GM12878 (cell line): ENCODE measurements at regions not wholly inside any gene's neighbourhood (a gene's known extent, or its start where the extent isn't known, plus 50 kb on each side); places are given as distances from the start of the nearest gene placed in this dataset.

ENCODE experiments used
- ATAC-seq: fragments of 200-7000 bp; cut with Tn5 transposase; 3 replicates; pipeline ENCODE4 v1.9.1; 2020; ENCODE audit warnings: mild to moderate bottlenecking, moderate library complexity
- BruUV-seq: library from RNA; stranded (reverse); fragments of 400-500 nt; replicated peaks from 2 replicates; lab custom pipeline; 2021; lab: Mats Ljungman, UMichigan
- CTCF ChIA-PET: fragments of 300-600 bp; sonication (Branson Sonifier 250); formaldehyde crosslinking; extraction: SDS; loops from one replicate; lab custom pipeline; 2021; ENCODE audit warnings: inconsistent platforms; lab: Yijun Ruan, JAX
- POLR2A ChIA-PET: fragments of 350-600 bp; formaldehyde crosslinking; extraction: SDS; loops from one replicate; lab custom pipeline; 2021; ENCODE audit warnings: inconsistent platforms; lab: Charles Lee
- RAD21 ChIA-PET: fragments of 300-600 bp; sonication (Branson Sonifier 250); formaldehyde crosslinking; loops from one replicate; lab custom pipeline; 2023; ENCODE audit warnings: antibody characterized with exemption; ENCODE audit not compliant: unreplicated experiment; lab: Charles Lee
- SMC1A ChIA-PET: fragments of 300-600 bp; sonication (Branson Sonifier 250); formaldehyde crosslinking; loops from one replicate; lab custom pipeline; 2023; ENCODE audit not compliant: unreplicated experiment, uncharacterized antibody; lab: Charles Lee
- DNase-seq: peaks from one replicate; pipeline ENCODE4 v3.0.0-alpha.2; 2011; ENCODE audit warnings: low read depth, low spot score
- FAIRE-seq: peaks from 3 replicates; lab custom pipeline; 2011; peaks lifted over from hg19 to GRCh38; lab: Jason Lieb, UNC
- H2AFZ ChIP-seq: 2 replicates; pipeline ENCODE4 v1.6.0; 2011; ENCODE audit warnings: low read depth, low read length, control low read depth; ENCODE audit not compliant: control insufficient read depth
- H3K27ac ChIP-seq: 2 replicates; pipeline ENCODE4 v1.5.1; 2011; ENCODE audit warnings: control low read depth; ENCODE audit not compliant: control insufficient read depth, insufficient read depth
- H3K27me3 ChIP-seq, 2 experiments: replicated peaks in 1 of 2; 2 replicates each; pipeline versions ENCODE4 v1.6.0 to v1.6.1; 2011; ENCODE audit warnings: low read length in 1 of 2; ENCODE audit not compliant: control insufficient read depth in 2 of 2, insufficient read depth in 2 of 2
- H3K36me3 ChIP-seq, 2 experiments: 2 replicates each; pipeline ENCODE4 v1.5.1; 2011; ENCODE audit warnings: low read length in 1 of 2; ENCODE audit not compliant: control insufficient read depth in 2 of 2, insufficient read depth in 2 of 2
- H3K4me1 ChIP-seq: 2 replicates; pipeline ENCODE4 v1.6.1; 2011; ENCODE audit warnings: mild to moderate bottlenecking, low read length, moderate library complexity, mixed read lengths; ENCODE audit not compliant: control insufficient read depth, insufficient read depth
- H3K4me2 ChIP-seq: 2 replicates; pipeline ENCODE4 v1.6.0; 2011; ENCODE audit warnings: control low read depth; ENCODE audit not compliant: control insufficient read depth, insufficient read depth
- H3K4me3 ChIP-seq: fragments of 200-600 bp; sonication (generic); 2 replicates; pipeline ENCODE4 v1.5.1; 2016
- H3K79me2 ChIP-seq: 2 replicates; pipeline ENCODE4 v1.6.0; 2011; ENCODE audit warnings: low read length; ENCODE audit not compliant: control insufficient read depth, insufficient read depth
- H3K9ac ChIP-seq: 2 replicates; pipeline ENCODE4 v1.8.0; 2011; ENCODE audit warnings: low read length, control low read depth, mixed read lengths; ENCODE audit not compliant: control insufficient read depth, insufficient read depth
- H3K9me3 ChIP-seq: replicated peaks from 3 replicates; pipeline ENCODE4 v1.5.1; 2011; ENCODE audit warnings: mild to moderate bottlenecking, low read length; ENCODE audit not compliant: control insufficient read depth, insufficient read depth
- H4K20me1 ChIP-seq: 2 replicates; pipeline ENCODE4 v1.6.0; 2011; ENCODE audit not compliant: control insufficient read depth, insufficient read depth
- CBX5 ChIP-seq: sonication (generic); IDR thresholded peaks from 2 replicates; pipeline ENCODE4 v1.6.1; 2016; ENCODE audit warnings: low read depth, moderate library complexity, mild to moderate bottlenecking, inconsistent platforms
- CHD2 ChIP-seq: IDR thresholded peaks from 2 replicates; pipeline ENCODE4 v1.6.1; 2011; ENCODE audit warnings: low read depth, low read length, improper control_type of control experiment, borderline replicate concordance
- ESRRA ChIP-seq: IDR thresholded peaks from 2 replicates; pipeline ENCODE4 v1.6.1; 2012; ENCODE audit warnings: mild to moderate bottlenecking, low read length, improper control_type of control experiment
- FOXM1 ChIP-seq: IDR thresholded peaks from 2 replicates; pipeline ENCODE4 v1.6.1; 2012; ENCODE audit warnings: low read depth, mild to moderate bottlenecking, inconsistent platforms, low read length, moderate library complexity
- GATAD2B ChIP-seq: fragments of 450-650 bp; conservative IDR thresholded peaks from 2 replicates; pipeline ENCODE4 v1.6.1; 2017; ENCODE audit warnings: low read depth, mild to moderate bottlenecking, moderate library complexity
- HCFC1 ChIP-seq: fragments of 150-350 bp; IDR thresholded peaks from 2 replicates; pipeline ENCODE4 v1.6.1; 2014; ENCODE audit warnings: low read length
- IRF4 ChIP-seq: IDR thresholded peaks from 2 replicates; pipeline ENCODE4 v1.6.1; 2011; ENCODE audit warnings: low read depth, low read length
- KDM1A ChIP-seq: fragments of 200-600 bp; sonication (generic); IDR thresholded peaks from 2 replicates; pipeline ENCODE4 v1.6.1; 2016; ENCODE audit warnings: borderline replicate concordance
- MXI1 ChIP-seq: fragments of 150-350 bp; IDR thresholded peaks from 2 replicates; pipeline ENCODE4 v1.6.1; 2011; ENCODE audit warnings: low read depth, mild to moderate bottlenecking, inconsistent platforms, low read length, improper control_type of control experiment
- NFYB ChIP-seq: IDR thresholded peaks from 2 replicates; pipeline ENCODE4 v1.6.1; 2011; ENCODE audit warnings: low read depth, mild to moderate bottlenecking, low read length, improper control_type of control experiment, moderate library complexity; ENCODE audit not compliant: insufficient read depth
- NR2C2 ChIP-seq: IDR thresholded peaks from 2 replicates; pipeline ENCODE4 v1.6.1; 2011; ENCODE audit warnings: borderline replicate concordance, low read depth; ENCODE audit not compliant: control insufficient read depth, insufficient read length
- NRF1 ChIP-seq: conservative IDR thresholded peaks from 2 replicates; pipeline ENCODE4 v1.6.1; 2011; ENCODE audit warnings: mild to moderate bottlenecking, low read depth, low read length, improper control_type of control experiment
- PAX5 ChIP-seq: IDR thresholded peaks from 2 replicates; pipeline ENCODE4 v1.6.1; 2011; ENCODE audit warnings: low read depth, low read length, borderline replicate concordance
- RBBP5 ChIP-seq: fragments of 200-600 bp; sonication (generic); conservative IDR thresholded peaks from 2 replicates; pipeline ENCODE4 v1.6.1; 2016
- RUNX3 ChIP-seq: IDR thresholded peaks from 2 replicates; pipeline ENCODE4 v1.6.1; 2012; ENCODE audit warnings: low read length, inconsistent platforms
- SREBF2 ChIP-seq: IDR thresholded peaks from 2 replicates; pipeline ENCODE4 v1.6.1; 2012; ENCODE audit warnings: mild to moderate bottlenecking, low read length
- STAT1 ChIP-seq: fragments of 450-650 bp; conservative IDR thresholded peaks from 2 replicates; pipeline ENCODE4 v1.6.1; 2014; ENCODE audit warnings: antibody characterized with exemption, mild to moderate bottlenecking
- TARDBP ChIP-seq: IDR thresholded peaks from 2 replicates; pipeline ENCODE4 v1.6.1; 2016; ENCODE audit warnings: borderline replicate concordance
- WRNIP1 ChIP-seq: IDR thresholded peaks from 2 replicates; pipeline ENCODE4 v1.6.1; 2011; ENCODE audit warnings: low read depth, low read length, improper control_type of control experiment, borderline replicate concordance
- ZNF622 ChIP-seq: fragments of 450-650 bp; IDR thresholded peaks from 2 replicates; pipeline ENCODE4 v1.6.1; 2017; ENCODE audit warnings: mild to moderate bottlenecking, inconsistent platforms
- WGBS: methylation state at CpG from one replicate; pipeline ENCODE4 v1.1.6; 2016; ENCODE audit warnings: low lambda C conversion rate; ENCODE audit not compliant: insufficient replicate concordance, insufficient coverage; ENCODE audit errors: missing lambda C conversion rate; 5-methylcytosine and 5-hydroxymethylcytosine counted together
- in situ Hi-C: fragments of 300-500 bp; cut with MboI; formaldehyde crosslinking; loops from 9 replicates; pipeline ENCODE4 v1.14.3; 2018; ENCODE audit warnings: mixed read lengths
- intact Hi-C: fragments of 100-400 bp; cut with micrococcal nuclease; formaldehyde crosslinking; loops from one replicate; pipeline ENCODE4 v1.14.2; 2022; ENCODE audit not compliant: unreplicated experiment
- TF ChIP-seq, protein P1 (sequence below): fragments of 450-650 bp; IDR thresholded peaks from 2 replicates; pipeline ENCODE4 v1.6.1; 2014; ENCODE audit warnings: mild to moderate bottlenecking
- TF ChIP-seq, protein P2 (sequence below): IDR thresholded peaks from 2 replicates; pipeline ENCODE4 v1.6.1; 2012; ENCODE audit warnings: low read depth, low read length, improper control_type of control experiment
- TF ChIP-seq, protein P3 (sequence below): fragments of 450-650 bp; IDR thresholded peaks from 2 replicates; pipeline ENCODE4 v1.6.1; 2017; ENCODE audit warnings: low read depth, mild to moderate bottlenecking, moderate library complexity

DNA sequence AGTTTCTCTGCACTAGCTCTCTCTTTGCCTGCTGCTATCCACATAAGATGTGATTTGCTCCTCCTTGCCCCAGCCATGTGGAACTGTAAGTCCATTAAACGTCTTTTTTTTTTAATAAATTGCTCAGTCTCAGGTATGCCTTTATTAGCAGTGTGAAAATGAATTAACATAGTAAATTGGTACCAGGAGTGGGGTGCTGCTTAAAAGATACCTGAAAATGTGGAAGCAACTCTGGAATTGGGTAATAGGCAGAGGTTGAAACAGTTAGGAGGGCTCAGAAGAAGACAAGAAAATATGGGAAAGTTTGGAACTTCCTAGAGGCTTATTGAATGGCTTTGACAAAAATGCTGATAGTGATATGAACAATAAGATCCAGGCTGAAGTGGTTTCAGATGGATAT is 159.8 kb downstream of the FSCB start (continued):
- no peak for TF ChIP-seq NR2C2
- no peak for TF ChIP-seq RBBP5
- no peak for TF ChIP-seq HCFC1
- TF ChIP-seq ZNF622, result no peak
- no peak for TF ChIP-seq FOXM1
- TF ChIP-seq CBX5, result no peak
- no peak for TF ChIP-seq GATAD2B
- TF ChIP-seq, protein P1, sequence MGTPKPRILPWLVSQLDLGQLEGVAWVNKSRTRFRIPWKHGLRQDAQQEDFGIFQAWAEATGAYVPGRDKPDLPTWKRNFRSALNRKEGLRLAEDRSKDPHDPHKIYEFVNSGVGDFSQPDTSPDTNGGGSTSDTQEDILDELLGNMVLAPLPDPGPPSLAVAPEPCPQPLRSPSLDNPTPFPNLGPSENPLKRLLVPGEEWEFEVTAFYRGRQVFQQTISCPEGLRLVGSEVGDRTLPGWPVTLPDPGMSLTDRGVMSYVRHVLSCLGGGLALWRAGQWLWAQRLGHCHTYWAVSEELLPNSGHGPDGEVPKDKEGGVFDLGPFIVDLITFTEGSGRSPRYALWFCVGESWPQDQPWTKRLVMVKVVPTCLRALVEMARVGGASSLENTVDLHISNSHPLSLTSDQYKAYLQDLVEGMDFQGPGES, result no peak

DNA sequence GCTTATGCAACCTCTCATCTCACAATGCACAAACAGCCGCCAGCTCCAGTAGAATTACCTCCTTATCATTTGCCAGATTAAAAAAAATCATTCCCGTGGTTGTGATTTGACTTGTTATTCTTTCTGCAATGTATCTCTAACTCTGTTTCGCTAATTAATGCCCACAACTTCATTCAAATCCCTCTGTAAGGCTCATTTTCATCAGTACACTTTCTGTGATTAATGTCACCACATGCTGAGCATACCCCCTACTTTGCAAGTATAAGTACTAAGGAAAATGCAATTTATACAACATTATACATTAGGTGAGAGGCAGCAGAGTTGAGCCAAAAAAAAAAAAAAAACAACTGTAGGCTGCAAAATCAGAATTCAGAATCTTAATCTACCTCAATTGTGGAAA is 166.0 kb downstream of the FSCB start:
- ChIA-PET CTCF (no interaction called here), RAD21 (no interaction called here), POLR2A (no interaction called here), SMC1A (no interaction called here)
- no peaks in the 10 kb centered on the region for H3K36me3 ChIP-seq
- 6% methylated on average over 3 of the region's 3 CpGs for WGBS
- H3K9ac ChIP-seq, result no peak overlapping the region
- DNase-seq (no peak), ATAC-seq (no peak), FAIRE-seq (no peak)
- H3K4me2 ChIP-seq, result no peak overlapping the region
- no peak overlapping the region for H3K27ac ChIP-seq
- no TSS peak for BruUV-seq
- H3K4me1 ChIP-seq, result no peaks in the 10 kb centered on the region
- H3K4me3 ChIP-seq, result no peak overlapping the region
- intact Hi-C loops (no loop called here), in situ Hi-C loops (no loop called here)
- no peak overlapping the region for H2AFZ ChIP-seq
- no peaks in the 10 kb centered on the region for H3K9me3 ChIP-seq
- H4K20me1 ChIP-seq, result no peaks in the 10 kb centered on the region
- H3K79me2 ChIP-seq, result no peaks in the 10 kb centered on the region
- no peaks in the 10 kb centered on the region for H3K27me3 ChIP-seq
- no peak for TF ChIP-seq CHD2
- no peak for TF ChIP-seq WRNIP1
- TF ChIP-seq, protein P2, sequence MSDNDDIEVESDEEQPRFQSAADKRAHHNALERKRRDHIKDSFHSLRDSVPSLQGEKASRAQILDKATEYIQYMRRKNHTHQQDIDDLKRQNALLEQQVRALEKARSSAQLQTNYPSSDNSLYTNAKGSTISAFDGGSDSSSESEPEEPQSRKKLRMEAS, result no peak
- TF ChIP-seq RUNX3, result no peak
- TF ChIP-seq, protein P3, sequence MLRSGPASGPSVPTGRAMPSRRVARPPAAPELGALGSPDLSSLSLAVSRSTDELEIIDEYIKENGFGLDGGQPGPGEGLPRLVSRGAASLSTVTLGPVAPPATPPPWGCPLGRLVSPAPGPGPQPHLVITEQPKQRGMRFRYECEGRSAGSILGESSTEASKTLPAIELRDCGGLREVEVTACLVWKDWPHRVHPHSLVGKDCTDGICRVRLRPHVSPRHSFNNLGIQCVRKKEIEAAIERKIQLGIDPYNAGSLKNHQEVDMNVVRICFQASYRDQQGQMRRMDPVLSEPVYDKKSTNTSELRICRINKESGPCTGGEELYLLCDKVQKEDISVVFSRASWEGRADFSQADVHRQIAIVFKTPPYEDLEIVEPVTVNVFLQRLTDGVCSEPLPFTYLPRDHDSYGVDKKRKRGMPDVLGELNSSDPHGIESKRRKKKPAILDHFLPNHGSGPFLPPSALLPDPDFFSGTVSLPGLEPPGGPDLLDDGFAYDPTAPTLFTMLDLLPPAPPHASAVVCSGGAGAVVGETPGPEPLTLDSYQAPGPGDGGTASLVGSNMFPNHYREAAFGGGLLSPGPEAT, result no peak
- no peak for TF ChIP-seq NFYB
- no peak for TF ChIP-seq IRF4
- no peak for TF ChIP-seq PAX5
- no peak for TF ChIP-seq NRF1
- no peak for TF ChIP-seq SREBF2
- no peak for TF ChIP-seq KDM1A
- TF ChIP-seq ESRRA, result no peak
- TF ChIP-seq MXI1, result no peak
- TF ChIP-seq TARDBP, result no peak
- TF ChIP-seq STAT1, result no peak
- TF ChIP-seq, protein P1, result no peak
